ENCODE measurements at regions not wholly inside any gene's neighbourhood (a gene's known extent, or its start where the extent isn't known, plus 50 kb on each side); places are given as distances from the start of the nearest gene placed in this dataset.

DNA sequence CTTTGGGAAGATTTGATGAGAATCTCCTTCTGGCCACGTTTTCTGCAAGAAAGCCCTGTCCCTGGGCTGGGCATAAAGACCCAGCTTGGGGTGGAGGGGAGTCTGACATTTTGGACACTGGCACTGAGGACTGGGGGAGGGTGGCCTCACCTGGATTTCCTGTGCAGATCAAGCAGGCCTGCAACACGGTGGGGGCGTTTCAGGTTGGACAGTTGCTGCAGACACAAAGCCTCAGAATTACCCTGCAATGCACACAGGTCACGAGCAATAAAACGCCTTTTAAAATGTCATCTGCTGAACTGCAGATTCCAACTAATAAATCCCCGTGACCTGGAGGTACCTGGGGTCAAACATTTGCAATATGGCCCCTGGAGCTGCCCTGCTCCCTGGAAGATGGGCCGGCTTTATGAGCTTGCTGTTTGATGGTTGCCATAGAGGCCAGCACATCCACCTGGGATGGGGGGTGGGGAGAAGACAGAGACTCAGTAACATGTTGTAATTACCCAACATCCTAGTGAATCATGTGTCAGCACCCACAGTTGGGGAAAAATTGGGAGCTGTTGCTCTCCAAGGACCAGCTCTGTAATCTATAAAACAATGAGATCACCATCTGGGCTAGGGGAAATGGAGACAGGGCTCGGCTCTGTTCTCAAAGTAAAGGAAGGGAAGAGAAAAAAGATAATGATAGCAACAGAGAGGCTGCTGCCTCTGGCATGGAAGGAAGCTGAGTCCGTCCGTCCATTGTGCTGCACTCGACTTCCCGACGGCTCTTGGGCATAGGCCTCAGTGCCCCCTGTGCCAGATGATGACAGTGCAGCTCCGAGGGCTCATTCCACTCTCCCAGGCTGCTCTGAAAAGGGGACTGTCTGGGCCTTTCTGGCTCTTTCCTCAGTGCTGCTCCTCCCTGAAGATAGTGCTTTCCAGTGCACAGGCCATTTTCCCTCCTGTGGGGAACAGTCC lies 340.3 kb downstream of the CYRIA start:
- no peak for TF ChIP-seq YY1 (IDR thresholded peaks at IDR 0.05; ENCODE audit: insufficient read depth, insufficient read length)
- TF ChIP-seq ZNF274 (IDR thresholded peaks at IDR 0.05; ENCODE audit: low read depth, low read length), result no peak
